GM19468 (cell line): ENCODE measurements at regions not wholly inside any gene's neighbourhood (a gene's known extent, or its start where the extent isn't known, plus 50 kb on each side); places are given as distances from the start of the nearest gene placed in this dataset.
"Not testable (repeated sequence)": the region's sequence is repeated elsewhere in the genome, so short reads cannot be mapped to it uniquely, and the experiment has no call there.

Source experiments
- ATAC-seq: cut with Tn5 transposase; IDR thresholded peaks from one replicate; pipeline ENCODE4 v1.9.1; 2021; ENCODE audit warnings: mild to moderate bottlenecking, moderate library complexity, moderate number of reproducible peaks; ENCODE audit not compliant: unreplicated experiment; ENCODE audit errors: extremely low read depth

GRCh38 chrX:13430136-13430827, 110.4 kb upstream of the ATXN3L start:
- ATAC-seq, result no peak

DNA sequence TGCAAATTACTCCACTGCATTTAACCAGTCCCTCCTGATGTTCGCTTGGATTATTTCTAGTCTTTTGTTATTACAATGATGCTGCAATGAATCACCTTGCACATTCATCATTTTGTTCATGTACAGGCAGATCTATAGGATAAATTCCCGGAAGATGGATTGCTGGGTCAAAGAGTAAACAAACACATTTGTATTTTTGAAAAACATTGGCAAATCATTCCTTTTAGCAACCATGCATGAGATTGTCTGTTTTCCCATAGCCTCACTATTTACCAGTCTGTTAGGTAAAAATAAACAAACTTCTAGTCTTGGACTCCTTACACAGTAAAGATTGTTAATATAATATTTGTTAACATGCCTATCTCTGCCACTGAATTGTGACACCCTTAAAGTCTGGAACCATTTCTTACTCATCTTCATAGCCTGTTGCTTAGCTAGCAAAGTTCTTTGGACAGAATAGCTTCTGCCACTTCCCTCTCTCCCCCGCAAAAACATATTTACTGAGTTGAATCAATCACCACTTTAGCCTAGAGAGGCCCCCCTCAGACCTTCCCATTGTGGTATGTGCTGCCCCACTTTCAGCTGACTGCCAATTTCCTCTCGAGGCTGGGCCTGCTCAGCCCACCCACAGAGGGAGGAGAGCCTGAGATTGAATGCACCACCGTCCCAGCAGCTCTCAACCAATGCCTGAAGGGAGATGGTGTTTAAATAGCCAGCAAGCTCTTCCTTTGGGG, 108.4 kb upstream of the ATXN3L start:
- ATAC-seq, result no peak

DNA sequence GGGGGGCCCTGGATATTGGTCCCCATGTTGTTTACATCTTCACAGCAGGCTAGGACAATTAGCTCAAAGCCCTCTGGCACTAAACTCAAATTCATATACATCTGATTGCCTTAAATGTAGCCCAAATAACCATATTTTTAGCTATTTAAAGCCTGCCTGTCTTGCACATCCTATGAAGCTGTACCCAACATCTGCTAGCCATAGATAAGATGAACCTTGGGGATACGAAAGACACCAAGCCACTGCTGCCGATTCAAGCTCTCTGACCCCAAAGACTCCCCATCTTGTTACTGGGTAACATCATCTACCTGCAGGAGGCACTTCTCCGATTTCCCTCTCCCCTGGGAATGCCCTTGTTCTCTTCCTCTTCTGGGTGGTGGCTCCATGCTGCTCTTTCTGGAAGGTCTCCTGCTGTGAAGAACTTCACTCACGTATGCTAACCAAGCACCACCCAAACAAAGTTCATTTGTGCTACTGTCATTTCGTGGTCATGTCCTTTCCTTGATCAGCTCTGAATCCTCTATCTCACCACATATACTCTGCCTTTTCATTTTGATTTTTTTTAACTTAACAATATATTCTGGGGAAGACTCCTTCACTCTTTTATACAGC, 107.7 kb upstream of the ATXN3L start:
- no peak for ATAC-seq

GRCh38 chrX:13420545-13421183, 100.8 kb upstream of the ATXN3L start:
- no peak for ATAC-seq

GRCh38 chrX:13419918-13420317, 100.1 kb upstream of the ATXN3L start:
- ATAC-seq, result no peak

DNA sequence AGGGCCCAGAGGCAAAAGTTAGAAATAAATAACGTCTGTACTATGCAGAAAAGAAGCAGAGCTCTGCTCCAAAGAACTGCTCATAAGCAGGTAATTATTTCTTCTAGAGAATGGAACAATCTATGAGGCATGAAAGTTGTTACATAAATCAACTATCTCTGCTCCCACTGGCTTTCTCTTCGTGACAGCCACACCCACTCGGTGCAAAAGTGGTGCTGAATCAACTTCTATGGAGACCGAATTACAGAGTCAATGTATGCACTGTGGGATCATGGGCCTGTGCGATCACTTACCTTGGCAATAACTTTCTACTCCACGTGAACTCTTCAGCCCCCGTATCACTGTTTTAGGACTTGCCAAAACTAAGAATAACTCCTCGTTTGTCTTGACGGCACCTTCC, 99.4 kb upstream of the ATXN3L start:
- ATAC-seq, result no peak

GRCh38 chrX:13418126-13419097, 98.6 kb upstream of the ATXN3L start:
- no peak for ATAC-seq

GRCh38 chrX:13415509-13415908, 95.7 kb upstream of the ATXN3L start:
- no peak for ATAC-seq

GRCh38 chrX:13414006-13414647, 94.3 kb upstream of the ATXN3L start:
- ATAC-seq, result no peak

DNA sequence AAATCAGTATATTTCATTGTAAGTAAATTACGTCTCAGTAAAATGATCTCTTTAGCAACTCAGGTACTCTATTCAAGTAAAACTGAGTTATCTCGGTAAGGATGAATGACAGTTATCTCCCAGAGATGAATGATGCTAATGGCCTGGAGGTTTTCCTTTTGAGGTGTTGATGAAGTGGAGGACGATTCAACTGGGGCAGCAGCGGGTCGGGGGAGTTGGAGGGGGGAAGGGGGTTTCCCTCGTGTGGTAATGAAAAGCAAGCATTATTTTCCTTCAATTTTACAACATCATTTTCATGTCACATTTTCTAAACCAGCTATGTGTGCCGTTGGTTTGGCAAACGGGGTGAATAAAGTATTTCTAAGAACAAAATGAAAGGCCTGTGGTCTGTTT, 92.4 kb upstream of the ATXN3L start:
- no peak for ATAC-seq

DNA sequence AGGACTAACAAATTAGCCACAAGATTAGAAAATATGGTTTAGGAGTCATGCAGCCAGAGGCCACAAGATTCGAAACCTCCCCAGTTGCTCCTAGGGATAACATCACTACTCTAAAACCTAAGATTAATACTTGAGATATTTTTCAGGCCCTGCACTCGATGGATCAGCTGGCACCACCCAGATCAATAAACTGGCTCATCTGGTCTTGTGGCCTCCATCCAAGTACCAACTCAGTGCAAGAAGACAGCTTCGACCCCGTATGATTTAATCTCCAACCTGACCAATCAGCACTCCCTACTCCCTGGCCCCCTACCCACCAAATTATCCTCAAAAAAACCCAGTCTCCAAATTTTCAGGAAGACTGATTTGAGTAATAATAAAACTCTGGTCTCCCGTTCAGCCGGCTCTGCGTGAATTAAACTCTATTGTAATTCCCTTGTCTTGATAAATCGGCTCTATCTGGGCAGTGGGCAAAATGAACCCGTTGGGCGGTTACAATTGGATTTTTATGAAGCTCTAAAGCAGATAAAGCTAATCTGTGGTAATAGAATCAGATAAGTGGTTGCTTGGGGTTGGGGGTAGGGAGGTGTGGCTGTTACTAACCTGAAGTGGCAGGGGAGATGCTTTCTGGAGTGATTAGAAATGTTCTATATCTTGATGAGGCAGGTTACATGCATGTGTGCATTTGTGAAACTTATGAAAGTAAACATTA, 91.8 kb upstream of the ATXN3L start:
- no peak for ATAC-seq

DNA sequence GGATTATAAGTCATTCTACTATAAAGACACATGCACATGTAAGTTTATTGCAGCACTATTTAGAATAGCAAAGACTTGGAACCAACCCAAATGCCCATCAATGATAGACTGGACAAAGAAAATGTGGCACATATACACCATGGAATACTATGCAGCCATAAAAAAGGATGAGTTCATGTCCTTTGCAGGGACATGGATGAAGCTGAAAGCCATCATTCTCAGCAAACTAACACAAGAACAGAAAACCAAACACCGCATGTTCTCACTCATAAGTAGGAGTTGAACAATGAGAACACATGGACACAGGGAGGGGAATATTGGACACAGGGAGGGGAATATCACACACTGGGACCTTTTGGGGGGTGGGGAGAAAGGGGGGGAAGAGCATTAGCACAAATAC, 88.7 kb upstream of the ATXN3L start:
- ATAC-seq, result not testable (repeated sequence)

GRCh38 chrX:13404777-13405176, 84.9 kb upstream of the ATXN3L start:
- not testable (repeated sequence) for ATAC-seq

- no peak for ATAC-seq
These were observed 84.5 kb upstream of the ATXN3L start for GRCh38 chrX:13404364-13404763.

DNA sequence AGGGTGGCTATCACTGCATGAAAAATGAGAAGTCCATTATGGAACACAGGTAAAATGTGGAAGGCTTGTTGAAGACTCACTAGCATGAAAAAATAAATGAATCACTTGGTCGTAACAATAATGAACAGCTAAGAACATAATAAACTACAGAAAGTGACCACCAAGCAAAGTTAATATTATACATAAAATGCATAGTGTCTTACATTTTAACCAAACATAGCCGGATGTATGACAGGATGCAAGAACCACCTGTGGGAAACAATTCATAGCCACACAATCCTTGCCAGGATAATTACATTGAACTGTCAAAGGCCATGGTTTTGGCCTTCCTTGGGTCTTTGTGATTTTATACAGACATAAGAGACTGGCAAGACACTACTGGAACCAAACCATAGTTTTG, 81.9 kb upstream of the ATXN3L start:
- ATAC-seq, result no peak

DNA sequence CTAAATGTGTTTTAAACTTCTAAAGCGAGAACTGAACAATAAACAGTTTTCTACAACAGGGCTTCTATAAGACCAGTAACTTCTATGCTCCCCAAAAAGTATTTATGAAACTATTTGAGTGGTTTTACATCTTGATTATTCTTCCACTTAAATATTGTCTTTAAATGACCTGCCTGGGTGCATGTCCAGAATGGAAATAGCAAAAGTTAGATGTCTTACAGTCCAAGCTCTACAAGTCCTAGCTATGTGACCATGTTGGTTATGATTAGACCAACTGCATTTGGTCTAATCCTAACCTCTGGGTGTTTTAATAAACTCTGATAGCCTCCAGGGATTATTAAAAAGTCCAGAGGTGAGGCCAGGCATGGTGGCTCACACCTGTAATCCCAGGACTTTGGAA, 79.0 kb upstream of the ATXN3L start:
- no peak for ATAC-seq

GRCh38 chrX:13397878-13398818, 78.3 kb upstream of the ATXN3L start:
- ATAC-seq, result no peak

- ATAC-seq, result no peak
These were observed 77.1 kb upstream of the ATXN3L start for GRCh38 chrX:13396924-13397323.
